A549 (cell line): ENCODE measurements at regions not wholly inside any gene's neighbourhood (a gene's known extent, or its start where the extent isn't known, plus 50 kb on each side); places are given as distances from the start of the nearest gene placed in this dataset.

Experiments
- CBX2 ChIP-seq: fragments of 200-600 bp; sonication (generic); IDR thresholded peaks from 2 replicates; pipeline ENCODE4 v1.6.1; 2016; ENCODE audit warnings: low read depth, mild to moderate bottlenecking, borderline replicate concordance
- HMGXB4 ChIP-seq: fragments of 250-450 bp; sonication (Bioruptor Pico); IDR thresholded peaks from 2 replicates; pipeline ENCODE4 v1.5.0; 2021; ENCODE audit warnings: mild to moderate bottlenecking, moderate library complexity, borderline replicate concordance
- MYC ChIP-seq: IDR thresholded peaks from 2 replicates; pipeline ENCODE4 v1.6.1; 2012; ENCODE audit warnings: mild to moderate bottlenecking, inconsistent platforms, low read length, improper control_type of control experiment, borderline replicate concordance
- NPAS2 ChIP-seq: fragments of 250-450 bp; sonication (Bioruptor Pico); IDR thresholded peaks from 2 replicates; pipeline ENCODE4 v1.8.0; 2022; ENCODE audit warnings: mild to moderate bottlenecking, moderate library complexity, borderline replicate concordance
- POLR2AphosphoS2 ChIP-seq: conservative IDR thresholded peaks from 2 replicates; pipeline ENCODE4 v1.6.1; 2012; ENCODE audit warnings: low read length, improper control_type of control experiment, inconsistent platforms

GRCh38 chr16:48481211-48481610 lies 96.0 kb upstream of the SIAH1 start:
- TF ChIP-seq HMGXB4 (no peak), POLR2AphosphoS2 (no peak), MYC (no peak), CBX2 (no peak), NPAS2 (no peak)
